Dermis blood vessel endothelial cell (primary cell): ENCODE measurements at regions not wholly inside any gene's neighbourhood (a gene's known extent, or its start where the extent isn't known, plus 50 kb on each side); places are given as distances from the start of the nearest gene placed in this dataset.
"Not testable (repeated sequence)": the region's sequence is repeated elsewhere in the genome, so short reads cannot be mapped to it uniquely, and the experiment has no call there.

Experiments used
- DNase-seq: peaks from one replicate; pipeline ENCODE4 v3.0.0; 2010

DNA sequence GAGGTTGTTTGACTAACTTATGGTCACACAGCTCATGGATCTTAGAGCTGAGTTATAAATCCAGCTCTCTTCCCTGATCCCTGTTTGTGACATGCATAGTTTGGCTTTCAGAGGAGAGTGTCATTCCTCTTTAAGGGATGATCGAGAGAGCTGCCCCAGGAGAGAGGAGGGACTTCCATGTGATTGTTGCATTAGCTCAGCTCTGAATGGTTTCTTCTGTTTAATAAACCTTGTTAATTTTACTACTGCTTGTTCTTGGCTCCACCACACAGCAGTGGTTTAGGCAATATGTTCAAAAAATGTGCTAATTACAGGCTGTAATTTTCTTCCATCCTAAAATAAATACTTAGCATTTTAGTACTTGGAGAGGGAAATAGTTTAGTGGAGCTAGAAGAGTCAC, 152.5 kb downstream of the C12orf75 start:
- DNase-seq: no peak

DNA sequence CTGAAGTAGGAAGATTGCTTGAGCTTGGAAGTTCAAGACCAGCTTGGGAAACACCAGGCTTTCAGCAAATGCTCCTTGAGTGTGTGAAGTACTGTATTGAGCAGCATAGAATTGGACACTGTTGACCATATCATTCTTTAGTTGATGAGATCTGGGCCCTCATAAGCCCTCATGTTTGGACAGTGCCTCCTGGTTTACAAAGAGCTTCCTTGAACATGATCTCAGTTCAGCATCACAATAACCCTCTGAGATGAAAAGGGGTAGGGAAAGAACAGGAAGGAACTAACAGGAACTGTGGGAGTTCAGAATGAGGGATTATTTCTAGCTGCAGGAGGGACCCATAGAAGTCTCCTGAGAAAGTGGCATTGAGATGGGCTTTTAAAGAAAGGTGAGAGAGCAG, 153.2 kb downstream of the C12orf75 start:
- peak; percentile 43 for DNase-seq

DNA sequence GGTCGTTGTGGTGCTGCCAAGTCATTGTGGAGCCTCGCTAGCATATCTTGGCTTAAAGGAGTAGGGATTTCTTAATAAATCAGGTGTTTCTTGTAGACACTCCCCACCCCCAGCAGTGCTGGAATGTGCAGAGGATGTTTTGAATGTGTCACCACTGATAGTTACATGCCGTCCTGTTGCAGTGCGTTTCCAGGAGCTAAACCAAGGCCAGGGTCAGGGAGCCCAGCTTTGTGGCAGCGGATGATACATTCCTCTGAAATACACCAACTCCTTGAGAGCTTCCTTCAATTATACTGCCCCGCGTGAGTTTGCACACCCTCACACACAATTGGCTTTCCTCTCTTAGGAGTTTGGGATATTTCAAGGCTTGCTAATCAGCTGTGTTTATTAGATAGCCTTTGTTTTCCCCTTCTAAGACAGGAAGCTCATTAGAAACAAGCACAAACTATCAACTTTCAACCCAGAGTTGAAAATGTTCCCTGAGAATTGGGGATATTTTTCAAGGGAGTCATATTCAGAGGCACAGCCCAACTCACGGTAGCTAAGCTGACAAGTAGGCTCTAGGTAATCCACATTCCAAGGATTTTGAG, 154.9 kb downstream of the C12orf75 start:
- DNase-seq: peak; percentile 100

DNA sequence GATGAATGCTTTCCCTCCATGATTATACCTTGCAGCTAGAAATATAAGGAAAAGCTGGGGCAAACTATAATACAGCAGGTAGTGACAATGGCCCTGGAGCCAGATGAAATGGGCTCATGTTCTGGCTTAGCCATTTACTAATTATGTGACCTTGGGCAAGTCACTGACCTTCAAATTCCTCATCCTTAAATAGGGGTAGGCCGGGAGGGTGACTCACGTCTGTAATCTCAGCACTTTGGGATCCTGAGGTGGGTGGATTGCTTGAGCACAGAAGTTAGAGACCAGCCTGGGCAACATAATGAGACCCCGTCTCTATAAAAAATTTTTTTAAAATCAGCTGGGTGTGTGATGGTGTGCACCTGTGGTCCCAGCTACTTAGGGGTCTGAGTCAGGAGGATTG, 155.4 kb downstream of the C12orf75 start:
- DNase-seq: peak; percentile 88

DNA sequence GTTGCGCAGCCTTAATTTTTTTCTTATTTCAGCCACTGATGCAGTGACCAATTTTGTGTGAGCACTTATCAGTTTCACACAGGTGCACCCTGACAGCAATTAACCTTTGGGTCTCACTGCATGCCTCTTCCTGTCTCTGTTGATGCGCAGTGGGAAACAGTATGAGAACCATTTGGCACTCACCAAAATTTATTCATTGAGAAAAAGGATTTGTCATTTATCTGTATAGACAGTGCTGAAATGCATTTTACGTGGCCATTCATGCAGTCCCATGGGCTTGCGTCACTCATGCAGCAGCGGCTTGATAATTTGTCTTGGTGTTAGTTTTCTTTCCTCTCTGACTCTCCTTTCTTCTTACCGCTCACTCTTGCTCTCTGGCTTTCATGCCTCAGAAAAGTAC, 157.5 kb downstream of the C12orf75 start:
- DNase-seq: peak; percentile 97

DNA sequence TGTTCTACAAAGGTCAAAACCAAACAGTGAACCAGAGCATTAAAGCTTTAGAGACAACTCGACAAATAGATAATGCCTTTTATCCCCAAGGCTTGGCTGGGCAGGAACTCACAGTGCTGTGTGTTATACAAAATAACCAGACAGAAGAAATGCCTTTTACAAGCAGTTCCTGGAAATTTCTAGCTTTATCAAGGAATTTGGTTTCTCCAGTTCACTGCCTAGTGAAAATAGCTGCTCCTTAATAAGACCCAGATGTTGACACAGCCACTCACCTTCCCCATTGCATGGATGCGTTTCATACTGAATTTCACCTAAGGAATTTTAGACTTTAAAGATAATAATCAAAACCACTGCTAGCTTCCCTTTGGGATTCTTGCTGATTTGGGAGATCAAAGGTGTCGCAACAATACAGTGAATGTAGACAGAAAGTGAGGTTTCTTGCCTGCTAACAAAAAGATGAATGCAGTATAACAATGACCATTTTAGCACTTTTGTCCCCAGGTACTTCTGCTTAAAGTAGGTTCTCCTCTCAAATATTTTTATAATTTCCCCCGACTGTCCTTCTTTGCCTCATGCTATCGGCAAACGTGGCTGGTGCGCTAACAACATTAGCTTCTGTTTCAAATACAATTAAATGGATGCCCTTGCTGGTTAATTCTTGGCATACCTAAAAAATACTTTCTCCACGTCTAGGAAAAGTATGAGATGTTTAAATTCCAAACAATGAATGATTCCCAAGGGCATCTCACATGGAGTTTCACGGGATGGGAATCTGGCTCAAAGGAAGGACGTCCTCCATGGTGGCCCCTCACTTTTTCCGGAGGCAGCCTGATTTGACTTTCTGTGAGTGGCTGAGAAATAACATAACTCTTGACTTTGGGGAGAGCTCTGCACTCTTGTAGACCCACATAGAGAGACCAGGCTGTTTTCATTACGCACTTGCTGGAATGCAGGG, 162.4 kb downstream of the C12orf75 start:
- peak; percentile 45 for DNase-seq

DNA sequence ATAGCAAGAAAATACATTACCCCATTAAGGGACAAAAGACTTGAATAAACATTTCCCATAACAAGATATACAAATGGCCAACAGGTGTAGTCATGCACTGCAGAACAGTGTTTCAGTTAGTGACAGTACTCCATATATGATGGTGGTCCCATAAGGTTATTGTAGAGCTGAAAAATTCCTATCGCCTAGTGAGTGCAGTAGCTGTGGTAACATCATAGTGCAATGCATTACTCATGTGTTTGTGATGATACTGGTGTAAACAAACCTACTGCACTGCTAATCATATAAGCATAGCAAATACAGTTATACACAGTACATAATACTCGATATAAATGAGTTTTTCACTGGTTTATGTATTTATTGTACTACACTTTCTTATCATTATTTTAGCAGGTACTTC, 168.7 kb downstream of the C12orf75 start:
- peak; percentile 34 for DNase-seq

DNA sequence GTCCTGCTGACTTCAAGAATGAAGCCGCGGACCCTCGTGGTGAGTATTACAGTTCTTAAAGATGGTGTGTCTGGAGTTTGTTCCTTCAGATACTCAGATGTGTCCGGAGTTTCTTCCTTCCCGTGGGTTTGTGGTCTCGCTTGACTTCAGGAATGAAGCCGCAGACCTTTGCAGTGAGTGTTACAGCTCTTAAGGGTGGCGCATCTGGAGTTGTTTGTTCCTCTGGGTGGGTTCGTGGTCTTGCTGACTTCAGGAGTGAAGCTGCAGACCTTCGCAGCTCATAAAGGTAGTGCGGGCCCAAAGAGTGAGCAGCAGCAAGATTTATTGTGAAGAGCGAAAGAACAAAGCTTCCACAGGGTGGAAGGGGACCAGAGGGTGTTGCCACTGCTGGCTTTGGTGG, 170.2 kb downstream of the C12orf75 start:
- not testable (repeated sequence) for DNase-seq

DNA sequence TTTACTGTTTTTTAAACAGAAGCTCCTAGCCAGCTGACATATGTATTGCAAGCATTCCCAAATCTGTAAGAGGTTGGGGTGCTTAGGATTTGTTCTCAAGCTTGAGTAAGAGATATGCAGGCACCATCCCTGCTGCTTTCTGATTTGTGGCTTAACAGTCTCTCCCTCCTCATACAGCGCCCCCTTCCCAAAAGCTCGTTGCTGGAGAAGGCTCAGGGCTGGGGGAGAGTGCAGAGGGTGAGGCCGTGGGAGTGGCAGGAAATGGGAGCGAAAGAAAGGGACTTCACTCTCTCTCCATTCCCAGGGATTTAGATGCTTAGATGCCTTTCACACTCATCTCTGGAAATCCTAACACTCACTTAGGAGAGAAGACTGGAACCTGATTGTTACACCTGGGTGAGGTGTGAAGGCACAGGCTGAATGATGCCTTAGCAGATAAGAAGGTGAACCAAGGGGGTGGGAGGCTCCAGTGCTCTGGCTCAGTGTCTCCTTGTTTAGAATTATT, 172.0 kb downstream of the C12orf75 start:
- no peak for DNase-seq

DNA sequence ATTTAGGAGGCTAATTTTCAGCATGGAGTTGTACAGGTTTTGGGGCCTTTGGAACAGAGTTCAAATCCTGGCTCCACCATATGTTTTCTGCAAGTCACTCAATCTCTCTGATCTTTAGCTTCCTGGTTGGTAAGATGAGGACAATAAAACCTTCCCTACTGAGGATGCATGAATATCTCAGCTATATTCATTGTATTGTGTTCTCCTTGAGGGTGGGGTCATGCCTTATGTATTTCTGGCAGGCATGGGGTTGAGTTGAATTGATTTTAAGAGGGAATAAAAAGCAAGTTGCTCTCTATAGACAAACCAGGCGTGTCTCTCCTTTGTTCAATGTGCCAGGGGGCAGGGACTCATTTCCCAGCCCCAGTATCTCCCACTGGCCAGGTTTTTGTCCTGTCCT, 173.1 kb downstream of the C12orf75 start:
- no peak for DNase-seq

DNA sequence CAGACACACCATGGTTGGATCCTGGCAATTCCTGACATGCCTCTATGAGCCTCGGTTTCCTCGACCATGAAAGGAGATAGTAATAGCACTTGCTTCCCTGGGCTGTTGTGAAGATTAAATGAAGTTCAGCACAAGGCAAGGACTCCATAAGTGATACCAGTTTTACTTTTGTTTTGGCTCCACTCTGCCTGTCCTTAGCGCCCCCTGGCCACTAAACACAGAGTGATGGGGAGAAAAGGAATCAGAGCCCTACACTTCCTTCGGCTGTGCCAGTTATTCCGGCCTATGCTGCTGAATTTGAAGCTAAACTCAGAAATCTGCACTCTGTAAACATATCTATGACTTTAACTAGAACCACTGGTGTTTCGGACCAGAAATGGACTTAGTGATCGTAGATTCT, 173.8 kb downstream of the C12orf75 start:
- DNase-seq: no peak

DNA sequence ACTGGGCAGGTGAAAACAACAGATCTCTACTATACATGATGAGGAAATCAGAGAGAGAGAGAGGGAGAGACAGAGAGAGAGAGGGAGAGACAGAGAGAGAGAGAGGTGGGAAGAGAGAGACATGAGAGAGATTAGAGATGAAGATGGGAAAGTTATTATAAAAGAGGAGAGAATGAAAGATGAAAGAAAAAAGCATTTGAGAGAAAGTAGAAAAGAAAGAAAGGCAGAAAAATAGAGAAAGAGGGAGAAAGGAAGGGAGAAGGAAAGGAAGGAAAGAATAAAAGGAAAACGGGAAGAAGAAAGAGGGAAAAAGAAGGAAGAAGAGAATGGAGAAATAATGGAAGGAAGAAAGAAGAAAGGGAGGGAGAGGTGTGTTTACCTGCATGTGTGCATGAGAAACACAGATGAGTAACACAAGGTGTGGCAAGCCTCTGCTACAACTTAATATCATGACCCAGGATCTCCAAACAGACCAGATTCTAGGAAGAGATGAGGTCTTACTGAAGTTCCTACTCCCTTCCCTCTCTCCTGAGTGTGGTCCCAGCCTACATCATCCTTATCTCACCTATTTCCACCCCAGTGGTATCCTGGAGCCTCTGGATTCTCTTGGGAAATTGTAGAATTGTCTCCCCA, 176.3 kb downstream of the C12orf75 start:
- no peak for DNase-seq

DNA sequence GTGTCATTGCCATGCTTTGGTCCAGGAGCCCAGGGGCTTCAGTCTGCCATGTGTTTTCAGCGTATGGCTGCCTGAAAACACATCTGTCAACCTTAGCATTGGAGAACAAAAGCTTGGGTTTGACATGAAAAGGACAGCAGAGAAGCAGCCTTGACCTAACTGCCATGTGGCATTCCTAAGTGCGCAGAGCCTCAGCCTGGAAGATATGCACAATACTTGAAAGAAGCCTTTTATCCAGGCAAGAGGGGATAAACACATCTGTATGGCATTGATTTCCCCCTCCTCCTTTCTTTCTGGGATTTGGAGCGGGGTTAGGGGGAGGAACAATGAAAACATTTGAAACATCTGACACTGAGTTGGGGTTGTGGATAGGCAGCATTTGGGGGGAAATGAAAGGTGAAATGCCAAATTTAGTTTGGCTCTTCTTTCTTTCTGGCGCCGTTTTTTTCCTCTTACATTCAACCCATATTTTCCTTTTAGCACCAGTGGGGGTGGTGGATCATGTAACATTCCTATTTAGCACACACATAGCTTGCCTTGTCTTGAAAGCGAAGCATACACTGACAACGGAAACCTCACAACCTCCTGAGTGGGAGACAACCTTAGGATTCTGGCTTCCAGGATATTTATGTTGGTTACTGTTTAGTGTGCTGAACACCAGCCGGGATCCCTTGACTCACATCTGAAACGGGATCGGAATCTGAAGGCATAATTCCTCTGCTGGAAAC, 177.0 kb downstream of the C12orf75 start:
- no peak for DNase-seq

DNA sequence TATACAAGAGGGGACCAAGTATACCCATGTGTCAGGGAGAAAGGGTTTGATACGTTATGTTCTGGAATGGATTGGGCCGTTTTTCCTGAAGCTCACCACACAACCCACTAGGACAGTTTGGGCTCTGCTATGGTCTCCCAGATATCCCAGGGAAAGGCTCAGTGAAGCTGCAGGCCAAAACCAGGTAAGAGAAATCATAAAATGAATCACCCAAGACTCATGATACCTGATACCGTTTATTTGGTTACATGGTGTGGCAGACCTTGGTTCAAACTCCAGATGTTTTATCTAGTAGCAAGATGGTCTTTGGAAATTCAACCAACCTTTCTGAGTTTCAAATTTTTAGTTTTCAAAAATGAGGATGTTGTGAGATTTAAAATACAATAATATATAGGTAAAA, 177.6 kb downstream of the C12orf75 start:
- DNase-seq: no peak

DNA sequence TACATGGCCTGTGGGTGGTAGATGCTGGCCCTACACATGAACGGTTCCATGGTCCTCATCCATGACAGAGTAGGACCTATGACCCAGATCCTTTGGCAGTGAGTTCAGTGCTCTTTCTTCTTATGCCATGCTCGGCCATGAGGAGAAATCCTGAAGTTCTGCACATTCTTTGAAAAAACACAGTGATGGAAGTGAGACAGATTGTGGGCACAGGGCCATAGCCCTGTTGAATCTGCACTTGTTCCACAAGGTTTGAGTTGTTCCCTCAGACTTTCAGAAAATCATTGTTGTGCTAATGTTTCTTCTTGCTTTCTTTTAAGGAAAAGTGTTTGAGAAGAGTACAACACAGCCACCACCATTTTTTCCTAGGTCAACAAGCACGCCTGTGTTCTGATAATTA, 180.0 kb downstream of the C12orf75 start:
- DNase-seq: no peak

DNA sequence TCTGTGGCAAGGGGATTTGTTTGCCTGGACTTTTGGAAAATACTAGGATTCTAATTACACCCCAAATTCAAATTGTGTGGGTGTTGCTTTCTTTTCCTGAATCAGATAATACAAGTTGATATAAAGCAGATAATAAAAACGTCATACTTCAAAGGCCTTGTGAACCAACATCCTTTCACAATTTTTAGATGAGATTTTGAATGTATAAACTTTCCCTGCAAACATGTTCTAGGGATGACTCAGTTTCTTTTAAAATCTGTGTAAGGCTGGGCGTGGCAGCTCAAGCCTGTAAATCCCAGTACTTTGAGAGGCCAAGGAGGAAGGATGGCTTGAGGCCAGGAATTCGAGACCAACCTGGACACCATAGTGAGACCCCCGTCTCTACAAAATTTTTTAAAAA, 182.4 kb downstream of the C12orf75 start:
- DNase-seq: not testable (repeated sequence)

DNA sequence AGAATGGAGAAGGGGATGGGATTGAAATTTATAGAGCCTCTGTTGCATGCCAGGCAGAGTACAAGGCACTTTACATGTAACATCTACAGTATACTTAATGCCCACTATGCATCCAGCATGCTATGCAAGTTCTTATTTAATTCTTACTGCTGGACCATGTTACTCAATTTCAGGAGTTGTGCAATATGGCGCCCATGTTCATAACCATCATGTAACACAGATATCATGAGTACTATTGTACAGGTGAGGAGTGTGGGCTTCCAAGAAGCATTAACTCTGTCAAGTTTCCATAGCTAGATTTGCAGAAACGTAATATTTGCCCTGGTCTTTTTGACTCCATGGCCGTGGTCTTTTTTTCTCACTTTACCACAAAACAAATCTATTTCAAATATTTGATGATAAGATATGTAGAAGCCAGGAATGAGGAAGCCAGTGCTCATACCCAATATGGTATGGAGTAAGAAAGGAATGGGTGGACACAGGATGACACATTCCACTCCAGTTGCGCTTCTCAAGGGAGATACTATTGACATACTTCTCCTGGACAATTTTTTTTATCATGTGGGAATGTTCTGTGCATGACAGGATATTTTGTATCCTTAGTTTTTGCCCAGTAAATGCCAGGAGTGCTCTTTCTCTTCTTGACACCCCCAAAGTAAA, 191.8 kb downstream of the C12orf75 start:
- no peak for DNase-seq

DNA sequence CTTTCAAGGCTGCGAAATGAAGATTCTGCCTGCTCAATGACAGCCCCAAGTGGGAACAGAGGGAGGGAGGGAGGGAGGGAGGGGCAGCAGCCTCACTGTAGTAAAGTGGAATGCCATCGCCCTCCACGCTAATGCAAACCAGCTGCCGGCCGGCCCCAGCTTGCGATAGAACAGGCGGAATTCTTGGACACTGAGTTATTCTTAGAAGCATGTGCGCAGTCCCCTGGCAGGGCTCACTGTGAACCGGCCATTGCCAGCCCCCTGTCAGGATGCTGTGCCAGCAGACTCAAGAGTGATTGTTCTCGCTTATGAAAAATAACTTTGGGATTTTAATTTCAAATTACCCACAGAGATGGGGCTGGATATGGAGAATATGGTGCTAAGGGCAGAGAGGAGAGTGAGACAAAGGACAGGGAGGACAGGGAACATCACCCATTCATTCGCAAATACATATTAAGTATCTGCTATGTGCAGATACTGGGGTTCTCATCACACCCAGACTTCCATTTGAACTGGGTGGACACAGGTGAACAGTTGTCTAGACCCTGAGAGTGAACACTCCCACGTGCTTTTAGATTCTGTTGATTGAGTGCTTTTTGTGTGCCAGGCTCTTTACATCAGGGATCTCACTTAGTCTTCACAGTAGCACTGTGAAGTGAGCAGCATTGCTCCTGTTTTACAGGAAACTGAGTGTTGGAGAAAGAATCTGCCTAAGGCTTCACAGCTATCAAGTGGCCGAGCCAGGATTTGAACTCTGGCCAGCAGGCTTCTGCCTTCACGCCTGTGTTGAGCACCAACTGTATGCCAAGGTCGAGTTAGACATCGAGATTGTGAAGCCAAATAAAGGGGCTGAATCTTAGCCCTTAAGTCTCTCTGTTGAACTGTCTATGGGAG, 192.9 kb downstream of the C12orf75 start:
- no peak for DNase-seq

DNA sequence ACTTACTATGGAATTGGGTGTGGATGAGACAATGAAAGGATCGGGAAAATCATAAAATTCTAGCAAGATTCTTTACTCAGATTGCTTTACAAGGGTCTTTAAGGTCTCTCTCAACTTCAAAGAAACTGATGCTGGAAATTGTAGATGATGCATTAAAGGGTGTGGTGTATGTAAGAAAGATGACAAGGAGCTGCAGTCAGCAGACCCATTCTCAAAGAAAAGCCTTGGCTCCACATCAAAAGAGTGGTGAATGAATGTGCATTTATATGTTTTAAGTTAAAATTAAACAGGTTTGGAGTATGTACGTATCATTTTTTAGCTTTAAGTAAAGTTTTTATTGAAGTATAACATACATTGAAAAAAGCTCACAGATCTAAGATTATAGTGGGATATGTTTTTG, 194.5 kb downstream of the C12orf75 start:
- no peak for DNase-seq

DNA sequence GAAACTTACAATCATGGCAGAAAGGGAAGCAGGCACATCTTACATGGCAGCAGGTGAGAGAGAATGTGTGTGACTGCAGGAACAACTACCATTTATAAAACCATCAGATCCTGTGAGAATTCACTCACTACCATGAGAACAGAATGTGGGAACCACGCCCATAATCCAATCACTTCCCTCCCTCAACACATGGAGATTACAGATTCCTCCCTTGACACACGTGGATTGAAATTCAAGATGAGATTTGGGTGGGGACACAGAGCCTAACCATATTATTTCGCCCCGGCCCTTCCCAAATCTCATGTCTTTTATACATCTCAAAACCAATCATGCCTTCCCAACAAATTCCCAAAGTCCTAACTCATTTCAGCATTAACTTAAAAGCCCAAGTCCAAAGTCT, 203.6 kb downstream of the C12orf75 start:
- DNase-seq: no peak

DNA sequence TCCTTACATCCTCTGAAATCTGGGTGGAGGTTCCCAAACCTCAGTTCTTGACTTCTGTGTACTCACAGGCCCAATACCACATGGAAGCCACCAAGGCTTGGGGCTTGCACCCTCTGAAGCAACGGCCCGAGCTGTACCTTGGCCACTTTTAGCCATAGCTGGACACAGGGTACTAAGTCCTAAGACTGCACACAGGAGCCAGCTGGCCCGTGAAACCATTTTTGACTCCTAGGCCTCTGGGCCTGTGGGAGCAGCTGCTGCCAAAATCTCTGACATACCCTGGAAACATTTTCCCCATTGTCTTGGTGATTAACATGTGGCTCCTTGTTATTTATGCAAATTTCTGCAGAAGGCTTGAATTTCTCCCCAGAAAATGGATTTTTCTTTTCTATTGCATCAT, 204.5 kb downstream of the C12orf75 start:
- not testable (repeated sequence) for DNase-seq
